ENCODE measurements at regions not wholly inside any gene's neighbourhood (a gene's known extent, or its start where the extent isn't known, plus 50 kb on each side); places are given as distances from the start of the nearest gene placed in this dataset.

- TF ChIP-seq POLR2AphosphoS5 (IDR thresholded peaks at IDR 0.05) (no peak), CTCF (IDR thresholded peaks at IDR 0.05) (no peak), POLR2A (IDR thresholded peaks at IDR 0.05) (no peak)
These were observed 1173.0 kb downstream of the VRK1 start for GRCh38 chr14:97970222-97970621.

Measured in breast epithelium (tissue), 3 donors.